Activated CD4-positive, alpha-beta T cell treated with anti-CD3 and anti-CD28 coated beads for 36 hours (primary cell): ENCODE measurements at regions not wholly inside any gene's neighbourhood (a gene's known extent, or its start where the extent isn't known, plus 50 kb on each side); places are given as distances from the start of the nearest gene placed in this dataset.

Experiments
- ATAC-seq: fragments of 200-7000 bp; cut with Tn5 transposase; one replicate; pipeline ENCODE4 v1.10.0; 2021; ENCODE audit warnings: mild to moderate bottlenecking, moderate library complexity
- CTCF ChIA-PET: fragments of 350-600 bp; sonication (Branson Sonifier 250); formaldehyde crosslinking; loops from one replicate; lab custom pipeline; 2021; ENCODE audit warnings: antibody characterized with exemption; lab: Charles Lee
- POLR2A ChIA-PET: fragments of 350-600 bp; sonication (Branson Sonifier 250); formaldehyde crosslinking; loops from one replicate; lab custom pipeline; 2021; ENCODE audit warnings: antibody characterized with exemption, inconsistent platforms; lab: Charles Lee
- DNase-seq: peaks from one replicate; pipeline ENCODE4 v3.0.0-alpha.2; 2020
- H3K27ac Mint-ChIP-seq: one replicate; pipeline ENCODE4 v1.8.0; 2021; ENCODE audit warnings: mixed read lengths
- H3K27me3 Mint-ChIP-seq: one replicate; pipeline ENCODE4 v1.8.0; 2021; ENCODE audit warnings: mixed read lengths
- H3K36me3 Mint-ChIP-seq: one replicate; pipeline ENCODE4 v1.8.0; 2021; ENCODE audit warnings: low read depth, mixed read lengths
- H3K4me1 Mint-ChIP-seq: one replicate; pipeline ENCODE4 v1.8.0; 2021; ENCODE audit warnings: mixed read lengths
- H3K4me3 Mint-ChIP-seq: one replicate; pipeline ENCODE4 v1.8.0; 2021; ENCODE audit warnings: mild to moderate bottlenecking, moderate library complexity, mixed read lengths
- H3K9me3 Mint-ChIP-seq: one replicate; pipeline ENCODE4 v1.8.0; 2021; ENCODE audit warnings: low read depth, mixed read lengths
- intact Hi-C, 2 experiments: fragments of 100-400 bp; cut with DNase I in 1 of 2; cut with micrococcal nuclease in 1 of 2; formaldehyde crosslinking; loops; one replicate each; pipeline versions ENCODE4 v1.14.2 to v1.15.1; 2022 to 2024; cut with DNase I, micrococcal nuclease

GRCh38 chrX:109842611-109843010 is 109.6 kb upstream of the ACSL4 start:
- Mint-ChIP-seq H3K27me3 (no peaks in the 10 kb centered on the region), H3K4me1 (peaks cover 17% of the 10 kb centered on the region), H3K9me3 (no peaks in the 10 kb centered on the region), H3K36me3 (no peaks in the 10 kb centered on the region), H3K4me3 (no peak overlapping the region), H3K27ac (no peak overlapping the region)
- POLR2A ChIA-PET: interaction anchor here (0.6 kb wide), 1 partner anchor 110 kb away, joined by 4 read pairs; no protein-coding TSS in a partner anchor
- ATAC-seq: no peak
- CTCF ChIA-PET: interaction anchor here (0.7 to 6.6 kb wide), 4 partner anchors 9 to 138 kb away, joined by 3 to 52 read pairs (median 10); no protein-coding TSS in a partner anchor
- intact Hi-C loops: loop anchor here in 1 of 2 experiments (1.0 to 5.0 kb wide), 3 partner anchors 133 to 474 kb away; partner anchors contain the start of gene NXT2
- DNase-seq: no peak

GRCh38 chrX:109843963-109844751 is 111.1 kb upstream of the ACSL4 start:
- Mint-ChIP-seq H3K27me3 (no peaks in the 10 kb centered on the region), H3K27ac (no peak overlapping the region), H3K9me3 (no peaks in the 10 kb centered on the region), H3K4me3 (no peak overlapping the region), H3K4me1 (peaks cover 28% of the 10 kb centered on the region), H3K36me3 (no peaks in the 10 kb centered on the region)
- ChIA-PET POLR2A (no interaction called here), CTCF (interaction anchor here (0.6 to 6.6 kb wide), 4 partner anchors 12 to 285 kb away, joined by 3 to 52 read pairs (median 10); no protein-coding TSS in a partner anchor)
- intact Hi-C loops: loop anchor here in 1 of 2 experiments (2.0 to 5.0 kb wide), 2 partner anchors 307 to 473 kb away; partner anchors contain the start of gene NXT2
- ATAC-seq (no peak), DNase-seq (peak; percentile 11)

- H3K27me3 Mint-ChIP-seq: no peaks in the 10 kb centered on the region
- ATAC-seq (no peak), DNase-seq (no peak)
- ChIA-PET CTCF (interaction anchor here (1.3 kb wide), 1 partner anchor 12 kb away, joined by 5 read pairs; no protein-coding TSS in a partner anchor), POLR2A (no interaction called here)
- no peak overlapping the region for H3K4me3 Mint-ChIP-seq
- intact Hi-C loops: loop anchor here in 1 of 2 experiments (5.0 kb wide), 1 partner anchor 308 kb away; the partner anchor contains the start of gene NXT2
- no peaks in the 10 kb centered on the region for H3K36me3 Mint-ChIP-seq
- no peak overlapping the region for H3K27ac Mint-ChIP-seq
- peaks cover 28% of the 10 kb centered on the region for H3K4me1 Mint-ChIP-seq
- H3K9me3 Mint-ChIP-seq: no peaks in the 10 kb centered on the region
These were observed 111.9 kb upstream of the ACSL4 start for GRCh38 chrX:109844986-109845385.

- Mint-ChIP-seq H3K36me3 (no peaks in the 10 kb centered on the region), H3K27me3 (no peaks in the 10 kb centered on the region), H3K9me3 (no peaks in the 10 kb centered on the region), H3K4me1 (peaks cover 28% of the 10 kb centered on the region), H3K4me3 (no peak overlapping the region), H3K27ac (no peak overlapping the region)
- DNase-seq (no peak), ATAC-seq (no peak)
- POLR2A ChIA-PET: no interaction called here
- intact Hi-C loops: no loop called here
- CTCF ChIA-PET: interaction anchor here (1.3 to 3.1 kb wide), 2 partner anchors 10 to 11 kb away, joined by 5 to 11 read pairs; no protein-coding TSS in a partner anchor
These were observed 112.9 kb upstream of the ACSL4 start for GRCh38 chrX:109845996-109846395.

GRCh38 chrX:109847257-109848187 is 114.5 kb upstream of the ACSL4 start:
- no peaks in the 10 kb centered on the region for H3K9me3 Mint-ChIP-seq
- H3K27me3 Mint-ChIP-seq: no peaks in the 10 kb centered on the region
- H3K36me3 Mint-ChIP-seq: no peaks in the 10 kb centered on the region
- ChIA-PET POLR2A (no interaction called here), CTCF (interaction anchor here (3.1 kb wide), 1 partner anchor 9 kb away, joined by 11 read pairs; no protein-coding TSS in a partner anchor)
- H3K4me3 Mint-ChIP-seq: no peak overlapping the region
- peaks cover 19% of the 10 kb centered on the region for H3K4me1 Mint-ChIP-seq
- peak; percentile 68 for ATAC-seq
- DNase-seq: peak; percentile 7
- H3K27ac Mint-ChIP-seq: peak overlapping the region; percentile 1
- intact Hi-C loops: no loop called here

GRCh38 chrX:109848461-109849050 is 115.5 kb upstream of the ACSL4 start:
- H3K27ac Mint-ChIP-seq: no peak overlapping the region
- no peak overlapping the region for H3K4me3 Mint-ChIP-seq
- ATAC-seq (no peak), DNase-seq (no peak)
- ChIA-PET CTCF (interaction anchor here (3.1 kb wide), 1 partner anchor 8 kb away, joined by 11 read pairs; no protein-coding TSS in a partner anchor), POLR2A (no interaction called here)
- H3K9me3 Mint-ChIP-seq: no peaks in the 10 kb centered on the region
- intact Hi-C loops: no loop called here
- peaks cover 19% of the 10 kb centered on the region for H3K4me1 Mint-ChIP-seq
- no peaks in the 10 kb centered on the region for H3K27me3 Mint-ChIP-seq
- H3K36me3 Mint-ChIP-seq: no peaks in the 10 kb centered on the region

GRCh38 chrX:109854096-109854495 is 121.0 kb upstream of the ACSL4 start:
- H3K36me3 Mint-ChIP-seq: no peaks in the 10 kb centered on the region
- no peaks in the 10 kb centered on the region for H3K4me1 Mint-ChIP-seq
- no peak for ATAC-seq
- DNase-seq: no peak
- H3K4me3 Mint-ChIP-seq: no peak overlapping the region
- ChIA-PET CTCF (interaction anchor here (0.7 to 5.5 kb wide), 5 partner anchors 14 to 295 kb away, joined by 3 to 64 read pairs (median 3); no protein-coding TSS in a partner anchor), POLR2A (no interaction called here)
- H3K9me3 Mint-ChIP-seq: no peaks in the 10 kb centered on the region
- intact Hi-C loops: no loop called here
- H3K27ac Mint-ChIP-seq: no peak overlapping the region
- H3K27me3 Mint-ChIP-seq: no peaks in the 10 kb centered on the region

- Mint-ChIP-seq H3K36me3 (no peaks in the 10 kb centered on the region), H3K27me3 (no peaks in the 10 kb centered on the region), H3K4me3 (no peak overlapping the region), H3K27ac (no peak overlapping the region), H3K9me3 (no peaks in the 10 kb centered on the region), H3K4me1 (no peaks in the 10 kb centered on the region)
- ChIA-PET CTCF (interaction anchor here (1.0 to 5.5 kb wide), 4 partner anchors 8 to 142 kb away, joined by 4 to 64 read pairs (median 32); no protein-coding TSS in a partner anchor), POLR2A (no interaction called here)
- intact Hi-C loops: loop anchor here (5.0 kb wide), 2 partner anchors 123 to 318 kb away; partner anchors contain the start of genes ACSL4 (in 2 of the 2) and NXT2 (in 1 of the 2)
- ATAC-seq: no peak
- no peak for DNase-seq
These were observed 122.4 kb upstream of the ACSL4 start for GRCh38 chrX:109855501-109855900.

- H3K27ac Mint-ChIP-seq: no peak overlapping the region
- no peaks in the 10 kb centered on the region for H3K36me3 Mint-ChIP-seq
- H3K4me1 Mint-ChIP-seq: no peaks in the 10 kb centered on the region
- H3K27me3 Mint-ChIP-seq: no peaks in the 10 kb centered on the region
- ChIA-PET POLR2A (no interaction called here), CTCF (interaction anchor here (0.6 to 5.5 kb wide), 29 partner anchors 9 to 379 kb away, joined by 3 to 64 read pairs (median 4); no protein-coding TSS in a partner anchor)
- intact Hi-C loops: loop anchor here (1.0 to 5.0 kb wide), 3 partner anchors 125 to 320 kb away; partner anchors contain the start of genes ACSL4 (in 2 of the 2) and NXT2 (in 1 of the 2)
- DNase-seq (peak; percentile 18), ATAC-seq (no peak)
- no peaks in the 10 kb centered on the region for H3K9me3 Mint-ChIP-seq
- no peak overlapping the region for H3K4me3 Mint-ChIP-seq
These were observed 123.9 kb upstream of the ACSL4 start for GRCh38 chrX:109856974-109857373.

GRCh38 chrX:109857584-109858228 is 124.6 kb upstream of the ACSL4 start:
- no peaks in the 10 kb centered on the region for H3K4me1 Mint-ChIP-seq
- no peaks in the 10 kb centered on the region for H3K36me3 Mint-ChIP-seq
- no peak overlapping the region for H3K27ac Mint-ChIP-seq
- no peak overlapping the region for H3K4me3 Mint-ChIP-seq
- ATAC-seq (no peak), DNase-seq (no peak)
- ChIA-PET CTCF (interaction anchor here (0.6 to 5.5 kb wide), 23 partner anchors 10 to 380 kb away, joined by 3 to 64 read pairs (median 5); no protein-coding TSS in a partner anchor), POLR2A (no interaction called here)
- intact Hi-C loops: loop anchor here (1.0 to 5.0 kb wide), 3 partner anchors 125 to 320 kb away; partner anchors contain the start of genes ACSL4 (in 2 of the 2) and NXT2 (in 1 of the 2)
- H3K27me3 Mint-ChIP-seq: no peaks in the 10 kb centered on the region
- H3K9me3 Mint-ChIP-seq: no peaks in the 10 kb centered on the region
